H1 (cell line): ENCODE measurements at regions not wholly inside any gene's neighbourhood (a gene's known extent, or its start where the extent isn't known, plus 50 kb on each side); places are given as distances from the start of the nearest gene placed in this dataset.

Experiments
- SAP30 ChIP-seq: fragments of 300-600 bp; sonication (generic); IDR thresholded peaks from 2 replicates; pipeline ENCODE4 v1.7.1; 2012; ENCODE audit warnings: low read length, moderate library complexity, mild to moderate bottlenecking, inconsistent platforms; ENCODE audit not compliant: insufficient read depth, insufficient replicate concordance
- SIRT6 ChIP-seq: IDR thresholded peaks from one replicate; pipeline ENCODE4 v1.7.1; 2012; ENCODE audit warnings: low read length, inconsistent platforms
- SUZ12 ChIP-seq: fragments of 200-600 bp; sonication (generic); IDR thresholded peaks from 2 replicates; pipeline ENCODE4 v1.6.1; 2012; ENCODE audit warnings: mild to moderate bottlenecking, inconsistent platforms, low read length, moderate library complexity, mixed read lengths

DNA sequence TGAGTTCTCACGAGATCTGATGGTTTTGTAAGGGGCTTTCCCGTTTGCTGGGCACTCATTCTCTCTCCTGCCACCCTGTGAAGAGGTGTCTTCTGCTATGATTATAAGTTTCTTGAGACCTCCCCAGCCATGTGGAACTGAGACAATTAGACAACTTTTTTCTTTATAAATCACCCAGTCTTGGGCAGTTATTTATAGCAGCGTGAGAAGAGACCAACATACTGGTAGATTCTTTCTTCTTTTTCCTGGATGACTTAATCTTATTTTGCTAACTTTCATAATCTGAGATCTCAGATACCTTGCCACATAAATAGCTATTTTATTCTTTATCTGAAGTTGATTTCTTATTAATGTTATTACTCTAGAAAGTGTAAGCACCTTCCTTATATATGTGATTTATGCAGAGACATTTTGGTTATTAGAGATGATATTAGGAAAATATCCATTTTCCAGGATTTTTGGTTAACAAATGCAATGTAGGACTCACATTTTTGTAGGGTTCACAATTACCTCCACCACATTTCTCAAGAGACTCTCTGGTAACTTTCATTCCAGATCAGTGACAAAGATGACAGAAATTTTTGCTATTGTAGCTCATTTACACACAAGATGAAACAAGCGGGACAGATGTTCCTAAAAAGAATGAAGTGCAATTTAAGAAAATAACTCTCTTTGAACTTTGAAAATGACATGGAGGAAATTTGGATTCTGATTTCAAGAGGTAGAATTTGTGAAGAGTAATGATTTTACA lies 97.9 kb upstream of the RND3 start (continued):
- no peak for TF ChIP-seq SAP30
- TF ChIP-seq SUZ12, result no peak
- no peak for TF ChIP-seq SIRT6
